Small intestine (tissue), 7 donors: ENCODE measurements at regions not wholly inside any gene's neighbourhood (a gene's known extent, or its start where the extent isn't known, plus 50 kb on each side); places are given as distances from the start of the nearest gene placed in this dataset.

ENCODE experiments used
- DNase-seq, 2 donors: peaks; one replicate each; pipeline versions ENCODE4 v3.0.0 to v3.0.0-alpha.2; 2013
- FAIRE-seq: peaks from 2 replicates; lab custom pipeline; 2012; peaks lifted over from hg19 to GRCh38; lab: Jason Lieb, UNC
- H3K27ac ChIP-seq, 3 donors: one replicate each; pipeline ENCODE4 v1.5.1; 2013; ENCODE audit warnings: low read length in 2 of 3, mild to moderate bottlenecking in 2 of 3, control low read depth in 1 of 3, inconsistent platforms in 1 of 3, low read depth in 1 of 3, moderate library complexity in 1 of 3
- H3K27me3 ChIP-seq, 3 donors: one replicate each; pipeline ENCODE4 v1.6.1; 2013; ENCODE audit warnings: low read length in 3 of 3, inconsistent platforms in 1 of 3; ENCODE audit not compliant: control insufficient read depth in 3 of 3, insufficient read depth in 3 of 3
- H3K36me3 ChIP-seq, 3 donors: one replicate each; pipeline ENCODE4 v1.6.1; 2013; ENCODE audit warnings: low read length in 3 of 3, inconsistent platforms in 1 of 3, low read depth in 1 of 3, mild to moderate bottlenecking in 1 of 3, moderate library complexity in 1 of 3; ENCODE audit not compliant: control insufficient read depth in 3 of 3, insufficient read depth in 2 of 3
- H3K4me1 ChIP-seq, 3 donors: one replicate each; pipeline ENCODE4 v1.6.1; 2013; ENCODE audit warnings: low read length in 2 of 3, inconsistent platforms in 1 of 3, low read depth in 1 of 3, mild to moderate bottlenecking in 1 of 3, moderate library complexity in 1 of 3; ENCODE audit not compliant: control insufficient read depth in 3 of 3, insufficient read depth in 2 of 3
- H3K4me3 ChIP-seq, 3 donors: one replicate each; pipeline ENCODE4 v1.5.1; 2013; ENCODE audit warnings: low read length in 3 of 3, control low read depth in 1 of 3, inconsistent platforms in 1 of 3, low read depth in 1 of 3, mild to moderate bottlenecking in 1 of 3, moderate library complexity in 1 of 3
- H3K9me3 ChIP-seq, 2 donors: one replicate each; pipeline ENCODE4 v1.6.1; 2013; ENCODE audit warnings: low read depth in 1 of 2, low read length in 1 of 2; ENCODE audit not compliant: control insufficient read depth in 2 of 2, insufficient read depth in 1 of 2
- WGBS, 3 donors: extraction: QIAGEN DNeasy Blood & Tissue Kit; methylation state at CpG; one replicate each; pipeline ENCODE4 v1.1.7; 2013; 5-methylcytosine and 5-hydroxymethylcytosine counted together
- donor health status: healthy with polysubstance abuse.
- donor health status: control.
- donor health status: control.
- donor health status: Bipolar disorder and iron deficiency.
- donor health status: healthy.

- FAIRE-seq (no peak), DNase-seq (no peak)
- no peaks in the 10 kb centered on the region for H3K36me3 ChIP-seq
- no peak overlapping the region for H3K4me3 ChIP-seq
- no peaks in the 10 kb centered on the region for H3K4me1 ChIP-seq
- H3K27ac ChIP-seq, result no peak overlapping the region
- H3K27me3 ChIP-seq, result no peaks in the 10 kb centered on the region
- no peaks in the 10 kb centered on the region for H3K9me3 ChIP-seq
Measured at GRCh38 chr3:102580760-102581159, 145.9 kb downstream of the ZPLD1 start.

- Histone ChIP-seq H3K4me1 (no peaks in the 10 kb centered on the region), H3K4me3 (no peak overlapping the region), H3K36me3 (no peaks in the 10 kb centered on the region), H3K9me3 (no peaks in the 10 kb centered on the region), H3K27me3 (no peaks in the 10 kb centered on the region), H3K27ac (no peak overlapping the region)
- no peak for DNase-seq
- 74 to 80% (median 77%) methylated on average over 4 of the region's 4 CpGs for WGBS, 3 donors
- no peak for FAIRE-seq
Measured at GRCh38 chr3:102586485-102586884, 151.7 kb downstream of the ZPLD1 start.

DNA sequence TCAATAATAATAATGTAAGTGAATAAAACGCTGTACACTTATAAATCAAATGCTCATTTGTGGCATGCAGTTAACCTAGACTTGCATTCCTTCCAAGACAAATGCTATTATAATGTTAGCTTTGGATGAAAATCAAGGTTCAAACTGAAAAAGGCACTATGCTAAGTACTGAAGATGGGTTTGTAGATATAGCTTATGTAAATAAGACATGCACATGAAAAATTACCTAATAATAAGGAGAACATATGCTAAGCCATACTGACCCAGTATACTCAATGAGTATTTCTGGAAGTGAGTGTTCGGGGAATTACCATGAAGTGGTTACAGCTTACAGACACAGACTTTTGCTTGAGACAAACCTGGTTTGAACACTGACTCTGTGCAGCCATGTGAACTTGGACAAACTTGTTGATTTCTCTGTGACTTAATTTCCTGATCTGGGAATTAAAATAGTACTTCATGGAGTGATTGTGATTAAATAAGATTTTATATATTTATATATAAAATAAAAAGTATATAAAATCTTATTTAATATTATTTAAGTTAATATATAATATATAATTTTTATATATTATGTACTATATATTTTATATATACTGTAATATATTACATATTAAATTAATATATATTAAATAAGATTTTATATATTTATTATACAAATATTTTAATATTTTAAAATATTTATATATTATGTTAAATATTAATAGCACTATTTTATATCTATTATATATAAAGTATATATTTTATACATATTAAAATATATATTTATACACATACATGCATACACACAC, 159.2 kb downstream of the ZPLD1 start:
- Histone ChIP-seq H3K4me3 (no peak overlapping the region), H3K27me3 (no peaks in the 10 kb centered on the region), H3K4me1 (no peaks in the 10 kb centered on the region), H3K9me3 (no peaks in the 10 kb centered on the region), H3K36me3 (no peaks in the 10 kb centered on the region), H3K27ac (no peak overlapping the region)
- peak; percentile 98 for FAIRE-seq
- WGBS, 3 donors, result 76 to 86% (median 80%) methylated on average over 2 of the region's 2 CpGs
- DNase-seq, result no peak

DNA sequence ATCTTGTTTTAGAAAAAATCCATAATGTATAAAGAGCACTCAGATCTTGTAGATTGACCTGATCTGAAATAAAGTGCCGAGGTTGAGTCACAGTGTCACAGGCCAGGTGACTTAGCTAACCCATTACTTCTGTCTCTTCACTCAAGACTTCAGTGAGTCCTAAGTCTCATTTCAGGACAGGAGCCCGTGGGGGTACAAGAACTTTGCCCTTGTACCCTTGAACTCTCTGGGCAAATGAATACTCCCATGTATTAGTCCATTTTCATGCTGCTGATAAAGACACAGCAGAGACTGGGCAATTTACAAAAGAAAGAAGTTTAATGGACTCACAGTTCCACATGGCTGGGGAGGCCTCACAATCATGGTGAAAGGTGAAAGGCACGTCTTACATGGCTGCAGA, 160.2 kb downstream of the ZPLD1 start:
- no peak for DNase-seq
- no peak overlapping the region for H3K27ac ChIP-seq
- WGBS, 3 donors, result 44 to 66% (median 46%) methylated on average over 3 of the region's 3 CpGs
- no peaks in the 10 kb centered on the region for H3K36me3 ChIP-seq
- H3K4me1 ChIP-seq, result no peaks in the 10 kb centered on the region
- no peaks in the 10 kb centered on the region for H3K27me3 ChIP-seq
- H3K9me3 ChIP-seq, result no peaks in the 10 kb centered on the region
- H3K4me3 ChIP-seq, result no peak overlapping the region
- no peak for FAIRE-seq

GRCh38 chr3:102599819-102600576, 165.2 kb downstream of the ZPLD1 start:
- H3K4me1 ChIP-seq, result no peaks in the 10 kb centered on the region
- H3K4me3 ChIP-seq, result no peak overlapping the region
- H3K27me3 ChIP-seq, result no peaks in the 10 kb centered on the region
- no peak overlapping the region for H3K27ac ChIP-seq
- WGBS, 3 donors, result 86 to 93% (median 87%) methylated on average over 7 of the region's 7 CpGs
- FAIRE-seq (no peak), DNase-seq (no peak)
- no peaks in the 10 kb centered on the region for H3K9me3 ChIP-seq
- H3K36me3 ChIP-seq, result no peaks in the 10 kb centered on the region

DNA sequence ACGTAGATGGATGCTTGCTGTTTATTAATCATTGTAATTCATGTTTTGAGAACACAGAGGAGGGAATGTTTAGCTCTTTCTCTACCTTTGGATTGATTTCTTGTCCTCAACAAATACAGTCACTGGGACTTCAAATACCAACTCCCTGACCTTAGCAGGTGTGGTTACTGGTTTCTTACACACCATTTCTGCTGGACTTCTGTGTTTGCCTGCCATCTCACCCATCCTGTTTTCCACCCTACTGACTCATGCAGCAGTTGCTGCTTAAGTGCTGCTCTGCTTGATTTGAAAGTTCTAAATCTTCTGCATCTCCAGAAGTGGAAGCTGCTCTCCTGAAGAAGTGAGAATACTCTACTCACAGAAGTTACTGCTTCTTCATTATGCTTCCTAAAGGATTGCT, 170.3 kb downstream of the ZPLD1 start:
- Histone ChIP-seq H3K4me1 (no peaks in the 10 kb centered on the region), H3K4me3 (no peak overlapping the region), H3K9me3 (no peaks in the 10 kb centered on the region), H3K36me3 (no peaks in the 10 kb centered on the region), H3K27ac (no peak overlapping the region), H3K27me3 (no peaks in the 10 kb centered on the region)
- WGBS, 3 donors, result 70 to 78% (median 71%) methylated on average over 1 of the region's 1 CpG
- no peak for FAIRE-seq
- no peak for DNase-seq

DNA sequence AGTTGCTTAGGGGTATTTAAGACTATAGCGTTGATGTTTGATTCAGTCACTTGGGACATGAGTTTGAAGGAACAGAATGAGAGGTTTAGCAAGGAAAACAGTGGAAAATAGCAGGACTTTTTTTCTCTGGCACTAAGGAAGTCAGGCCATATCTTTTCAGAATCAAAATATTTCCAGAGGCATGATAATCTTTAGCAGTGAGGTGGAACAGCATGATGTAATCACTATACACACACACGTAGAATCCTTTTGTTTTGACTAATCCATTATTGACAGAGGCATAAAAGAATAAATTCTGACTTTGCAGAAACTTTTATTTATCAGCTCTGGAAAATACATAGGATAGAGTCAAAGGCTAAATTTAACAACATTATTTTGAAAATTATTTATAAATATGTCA, 174.1 kb downstream of the ZPLD1 start:
- no peak for FAIRE-seq
- Histone ChIP-seq H3K9me3 (no peaks in the 10 kb centered on the region), H3K4me1 (no peaks in the 10 kb centered on the region), H3K36me3 (no peaks in the 10 kb centered on the region), H3K4me3 (no peak overlapping the region), H3K27me3 (no peaks in the 10 kb centered on the region), H3K27ac (no peak overlapping the region)
- no peak for DNase-seq
- 62 to 68% (median 65%) methylated on average over 2 of the region's 2 CpGs for WGBS, 3 donors

- Histone ChIP-seq H3K27me3 (peaks cover 0 to 3% (median 0%) of the 10 kb centered on the region in 3 donors), H3K9me3 (no peaks in the 10 kb centered on the region), H3K27ac (no peak overlapping the region), H3K4me3 (no peak overlapping the region), H3K4me1 (no peaks in the 10 kb centered on the region), H3K36me3 (no peaks in the 10 kb centered on the region)
- FAIRE-seq (no peak), DNase-seq (no peak)
- WGBS, 3 donors, result 78 to 89% (median 89%) methylated on average over 2 of the region's 2 CpGs
Measured at GRCh38 chr3:102614021-102614569, 179.3 kb downstream of the ZPLD1 start.
